ENCODE measurements at regions not wholly inside any gene's neighbourhood (a gene's known extent, or its start where the extent isn't known, plus 50 kb on each side); places are given as distances from the start of the nearest gene placed in this dataset.

GRCh38 chr11:30811226-30811755 is 225.1 kb upstream of the MPPED2 start:
- TF ChIP-seq CTCF (IDR thresholded peaks at IDR 0.05): no peak
- TF ChIP-seq POLR2A (IDR thresholded peaks at IDR 0.05): no peak
- Histone ChIP-seq H3K27ac (no peak overlapping the region), H3K4me1 (no peaks in the 10 kb centered on the region), H3K36me3 (no peaks in the 10 kb centered on the region), H3K27me3 (no peaks in the 10 kb centered on the region), H3K9me3 (peaks cover 0 to 7% (median 0%) of the 10 kb centered on the region in 4 donors), H3K4me3 (no peak overlapping the region)
- 88 to 92% (median 91%) methylated on average over 2 of the region's 2 CpGs for WGBS, 5 donors
- intact Hi-C loops (cut with DNase I; ENCODE audit: low total_unique reads): no loop called here
- no peak for DNase-seq

- no peaks in the 10 kb centered on the region for H3K27me3 ChIP-seq
- H3K9me3 ChIP-seq: peaks cover 0 to 7% (median 0%) of the 10 kb centered on the region in 4 donors
- 90 to 97% (median 94%) methylated on average over 2 of the region's 2 CpGs for WGBS, 5 donors
- intact Hi-C loops (cut with DNase I; ENCODE audit: low total_unique reads): no loop called here
- H3K4me1 ChIP-seq: no peaks in the 10 kb centered on the region
- H3K36me3 ChIP-seq: no peaks in the 10 kb centered on the region
- no peak overlapping the region for H3K4me3 ChIP-seq
- DNase-seq: no peak
- H3K27ac ChIP-seq: no peak overlapping the region
- TF ChIP-seq EP300 (IDR thresholded peaks at IDR 0.05): no peak
- no peak for TF ChIP-seq CTCF (IDR thresholded peaks at IDR 0.05)
- TF ChIP-seq POLR2A (IDR thresholded peaks at IDR 0.05): no peak
- no peak for TF ChIP-seq POLR2AphosphoS5 (IDR thresholded peaks at IDR 0.05)
Observed at GRCh38 chr11:30810116-30810515, 224.0 kb upstream of the MPPED2 start.

GRCh38 chr11:30801357-30801756 is 215.2 kb upstream of the MPPED2 start:
- WGBS, 5 donors: 45 to 52% (median 46%) methylated on average over 4 of the region's 4 CpGs

GRCh38 chr11:30800904-30801303 is 214.8 kb upstream of the MPPED2 start:
- no peaks in the 10 kb centered on the region for H3K4me1 ChIP-seq

More at GRCh38 chr11:30801357-30801756, 215.2 kb upstream of the MPPED2 start:
- TF ChIP-seq EP300 (IDR thresholded peaks at IDR 0.05): no peak
- no peak for TF ChIP-seq POLR2A (IDR thresholded peaks at IDR 0.05)
- no peak for TF ChIP-seq POLR2AphosphoS5 (IDR thresholded peaks at IDR 0.05)
- no peak for TF ChIP-seq CTCF (IDR thresholded peaks at IDR 0.05)
- Histone ChIP-seq H3K27ac (no peak overlapping the region), H3K27me3 (no peaks in the 10 kb centered on the region), H3K4me3 (no peak overlapping the region), H3K9me3 (no peaks in the 10 kb centered on the region), H3K4me1 (no peaks in the 10 kb centered on the region), H3K36me3 (no peaks in the 10 kb centered on the region)
- intact Hi-C loops (cut with DNase I; ENCODE audit: low total_unique reads): no loop called here
- DNase-seq: no peak

More at GRCh38 chr11:30800904-30801303, 214.8 kb upstream of the MPPED2 start:
- Histone ChIP-seq H3K27me3 (no peaks in the 10 kb centered on the region), H3K27ac (no peak overlapping the region), H3K36me3 (no peaks in the 10 kb centered on the region), H3K4me3 (no peak overlapping the region), H3K9me3 (no peaks in the 10 kb centered on the region)
- DNase-seq: no peak
- TF ChIP-seq POLR2AphosphoS5 (IDR thresholded peaks at IDR 0.05): no peak
- no peak for TF ChIP-seq CTCF (IDR thresholded peaks at IDR 0.05)
- TF ChIP-seq POLR2A (IDR thresholded peaks at IDR 0.05): no peak
- no peak for TF ChIP-seq EP300 (IDR thresholded peaks at IDR 0.05)
- intact Hi-C loops (cut with DNase I; ENCODE audit: low total_unique reads): no loop called here
